ENCODE measurements at regions not wholly inside any gene's neighbourhood (a gene's known extent, or its start where the extent isn't known, plus 50 kb on each side); places are given as distances from the start of the nearest gene placed in this dataset.

DNA sequence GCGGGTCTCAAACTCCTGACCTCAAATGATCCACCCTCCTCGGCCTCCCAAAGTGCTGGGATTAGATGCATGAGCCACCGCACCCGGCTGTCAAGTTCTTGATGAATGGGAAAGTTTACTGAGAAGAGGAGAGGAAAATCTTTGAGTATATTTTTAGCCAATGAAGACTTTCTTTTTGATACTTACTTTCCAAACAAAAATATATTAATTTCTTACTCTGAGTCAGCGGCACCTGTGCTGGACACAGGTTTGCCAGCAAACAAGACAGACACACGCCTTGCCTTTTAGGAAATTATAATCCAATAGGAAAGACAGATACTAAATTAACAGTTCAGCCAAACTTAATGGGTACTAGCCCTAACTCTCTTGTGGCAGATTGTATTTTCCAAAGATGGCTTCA is 166.6 kb downstream of the SHQ1 start:
- WGBS (ENCODE audit: extremely low coverage, insufficient read length, low lambda C conversion rate): no CpG with 5 or more reads among the region's 6 CpGs
- no peak overlapping the region for H4K91ac ChIP-seq (ENCODE audit: insufficient read length, low read depth, low read length)
- H2BK20ac ChIP-seq (ENCODE audit: low read depth, low read length, poor library complexity, severe bottlenecking): no peak overlapping the region
- H2AK5ac ChIP-seq (ENCODE audit: insufficient read length, low read length): no peak overlapping the region
- no peak overlapping the region for H3K18ac ChIP-seq (ENCODE audit: insufficient read length, low read depth, low read length)
- no peak overlapping the region for H3K23ac ChIP-seq (ENCODE audit: insufficient read length, low read depth, low read length)
- H4K5ac ChIP-seq (ENCODE audit: insufficient read length, low read depth, low read length): no peak overlapping the region
- no peak overlapping the region for H2BK12ac ChIP-seq (ENCODE audit: insufficient read length, low read depth, low read length)
- no peaks in the 10 kb centered on the region for H3K79me2 ChIP-seq (ENCODE audit: insufficient read depth, low read length)
- no peak overlapping the region for H4K8ac ChIP-seq (replicated peaks; ENCODE audit: insufficient read length, low read depth, low read length)
- H3K23me2 ChIP-seq (ENCODE audit: insufficient read length, low read depth, low read length, poor library complexity, severe bottlenecking): no peaks in the 10 kb centered on the region
- H3K27ac ChIP-seq (ENCODE audit: insufficient read length, low read depth, low read length): no peak overlapping the region
- no peak overlapping the region for H2AFZ ChIP-seq (ENCODE audit: low read length)
- no peaks in the 10 kb centered on the region; the same call in 1 of the 2 replicates for H3K27me3 Mint-ChIP-seq (ENCODE audit: low read depth)
- no peak overlapping the region for H2BK5ac ChIP-seq (ENCODE audit: insufficient read length, low read length)
- H3K36me3 Mint-ChIP-seq (ENCODE audit: insufficient read depth in 1 of 3, low read depth in 3 of 3): no peaks in the 10 kb centered on the region
- H3K9me3 Mint-ChIP-seq: no peaks in the 10 kb centered on the region
- H3T11ph ChIP-seq (ENCODE audit: low read length): no peak overlapping the region
- H3K4me2 ChIP-seq (ENCODE audit: insufficient read depth, insufficient read length, low read length): no peak overlapping the region
- H3K14ac ChIP-seq (ENCODE audit: insufficient read depth, low read length): no peak overlapping the region
- peaks cover 3 to 13% of the 10 kb centered on the region in 2 experiments; a peak in 3 of 4 replicates for H3K4me1 Mint-ChIP-seq
- no peak overlapping the region for H2BK120ac ChIP-seq (ENCODE audit: low read depth, low read length, poor library complexity, severe bottlenecking)
- no peaks in the 10 kb centered on the region for H4K20me1 ChIP-seq (ENCODE audit: control insufficient read depth, insufficient read depth, insufficient read length)
- no peak for DNase-seq
- no peak overlapping the region for H3K27ac Mint-ChIP-seq
- H3K56ac ChIP-seq (ENCODE audit: insufficient read length, low read depth, low read length): no peak overlapping the region
- H2BK15ac ChIP-seq (ENCODE audit: low read depth, low read length): no peak overlapping the region
- TF ChIP-seq, protein P1, sequence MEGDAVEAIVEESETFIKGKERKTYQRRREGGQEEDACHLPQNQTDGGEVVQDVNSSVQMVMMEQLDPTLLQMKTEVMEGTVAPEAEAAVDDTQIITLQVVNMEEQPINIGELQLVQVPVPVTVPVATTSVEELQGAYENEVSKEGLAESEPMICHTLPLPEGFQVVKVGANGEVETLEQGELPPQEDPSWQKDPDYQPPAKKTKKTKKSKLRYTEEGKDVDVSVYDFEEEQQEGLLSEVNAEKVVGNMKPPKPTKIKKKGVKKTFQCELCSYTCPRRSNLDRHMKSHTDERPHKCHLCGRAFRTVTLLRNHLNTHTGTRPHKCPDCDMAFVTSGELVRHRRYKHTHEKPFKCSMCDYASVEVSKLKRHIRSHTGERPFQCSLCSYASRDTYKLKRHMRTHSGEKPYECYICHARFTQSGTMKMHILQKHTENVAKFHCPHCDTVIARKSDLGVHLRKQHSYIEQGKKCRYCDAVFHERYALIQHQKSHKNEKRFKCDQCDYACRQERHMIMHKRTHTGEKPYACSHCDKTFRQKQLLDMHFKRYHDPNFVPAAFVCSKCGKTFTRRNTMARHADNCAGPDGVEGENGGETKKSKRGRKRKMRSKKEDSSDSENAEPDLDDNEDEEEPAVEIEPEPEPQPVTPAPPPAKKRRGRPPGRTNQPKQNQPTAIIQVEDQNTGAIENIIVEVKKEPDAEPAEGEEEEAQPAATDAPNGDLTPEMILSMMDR (conservative IDR thresholded peaks at IDR 0.05): no peak
- no peak overlapping the region for H3K4ac ChIP-seq (ENCODE audit: low read depth, low read length)
- no peaks in the 10 kb centered on the region for H3K79me1 ChIP-seq (ENCODE audit: insufficient read depth, low read depth, low read length, poor library complexity, severe bottlenecking)
- no peaks in the 10 kb centered on the region for H3K27me3 ChIP-seq (ENCODE audit: insufficient read depth, low read length)
- no peaks in the 10 kb centered on the region for H3K9me3 ChIP-seq (ENCODE audit: control insufficient read depth, low read depth, low read length)
- H3K4me3 Mint-ChIP-seq: no peak overlapping the region
- H3K9ac ChIP-seq (ENCODE audit: extremely low read depth, insufficient read length, low read length): no peak overlapping the region
- no peaks in the 10 kb centered on the region for H3K4me1 ChIP-seq (ENCODE audit: insufficient read depth, low read length)

All from H9 (cell line).